H54 (cell line): ENCODE measurements at regions not wholly inside any gene's neighbourhood (a gene's known extent, or its start where the extent isn't known, plus 50 kb on each side); places are given as distances from the start of the nearest gene placed in this dataset.
A peak's percentile ranks its signal among the peaks of the same experiment; 100 is the strongest.

ENCODE experiments used
- DNase-seq: peaks from one replicate; pipeline ENCODE4 v3.0.0; 2011; ENCODE audit warnings: low spot score, mixed read lengths; ENCODE audit not compliant: insufficient read length
- FAIRE-seq: peaks from 3 replicates; lab custom pipeline; 2011; peaks lifted over from hg19 to GRCh38; lab: Jason Lieb, UNC
- POLR2A ChIP-seq: IDR thresholded peaks from 2 replicates; pipeline ENCODE4 v1.6.1; 2011; ENCODE audit warnings: low read depth, mild to moderate bottlenecking, low read length

DNA sequence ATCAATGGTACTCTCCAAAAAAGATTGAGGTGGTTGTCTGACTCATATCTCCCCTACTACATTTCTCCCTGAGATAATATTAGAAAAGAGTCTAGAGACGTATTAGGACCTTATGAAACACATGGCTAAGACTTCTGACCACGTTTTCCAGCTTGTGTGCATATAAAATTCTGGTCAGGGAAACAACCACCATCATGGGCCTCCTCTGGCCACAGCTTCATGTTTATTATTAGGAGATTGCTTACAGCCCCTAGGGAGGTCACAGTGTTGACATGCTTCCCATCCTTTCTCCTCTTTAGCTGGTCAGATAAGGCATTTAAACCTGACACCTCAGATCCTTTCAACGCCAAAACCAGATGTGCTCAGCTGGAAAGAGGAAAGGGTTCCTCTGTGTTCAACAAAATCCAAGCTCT is 620.2 kb downstream of the PLPP3 start:
- no peak for FAIRE-seq
- no peak for DNase-seq
- no peak for TF ChIP-seq POLR2A

DNA sequence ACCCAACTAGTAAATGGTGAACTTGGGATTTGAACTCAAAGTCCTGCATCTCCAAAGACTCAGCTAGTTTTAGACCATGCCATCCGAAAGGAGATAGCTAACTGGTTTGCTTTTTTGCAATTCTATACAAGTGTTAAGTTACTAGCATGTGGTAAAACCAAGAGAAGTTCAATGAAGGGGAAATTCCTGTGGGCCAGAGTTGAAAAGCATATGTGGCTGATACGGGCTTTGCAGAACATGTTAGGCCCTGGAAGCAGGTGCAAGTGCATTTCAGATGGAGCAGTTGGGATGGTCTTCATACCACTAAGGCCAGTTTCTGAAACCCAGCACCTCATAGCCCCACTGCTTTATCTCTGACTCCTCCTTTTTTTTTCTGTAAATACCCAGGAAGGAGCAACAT is 620.9 kb downstream of the PLPP3 start:
- no peak for TF ChIP-seq POLR2A
- no peak for DNase-seq
- FAIRE-seq, result no peak

DNA sequence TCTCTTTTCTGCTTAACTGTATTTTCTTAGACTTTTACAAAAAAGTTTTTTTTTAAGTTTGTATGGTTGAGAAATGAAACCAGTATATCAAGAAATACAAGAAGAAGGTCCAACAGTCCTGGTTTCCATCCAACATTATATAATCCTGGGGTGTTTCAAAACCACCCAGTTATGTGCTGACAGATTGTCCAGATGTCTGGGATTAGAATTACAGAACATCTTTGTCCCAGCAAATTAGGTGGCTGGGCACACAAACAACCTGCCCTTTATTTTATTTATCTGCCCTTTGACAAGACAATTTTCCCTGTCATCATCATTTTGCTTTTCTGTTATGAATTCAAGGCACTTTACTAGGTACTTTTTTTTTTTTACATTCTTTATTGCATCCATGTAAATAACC is 622.1 kb downstream of the PLPP3 start:
- no peak for TF ChIP-seq POLR2A
- DNase-seq, result no peak
- FAIRE-seq, result no peak

DNA sequence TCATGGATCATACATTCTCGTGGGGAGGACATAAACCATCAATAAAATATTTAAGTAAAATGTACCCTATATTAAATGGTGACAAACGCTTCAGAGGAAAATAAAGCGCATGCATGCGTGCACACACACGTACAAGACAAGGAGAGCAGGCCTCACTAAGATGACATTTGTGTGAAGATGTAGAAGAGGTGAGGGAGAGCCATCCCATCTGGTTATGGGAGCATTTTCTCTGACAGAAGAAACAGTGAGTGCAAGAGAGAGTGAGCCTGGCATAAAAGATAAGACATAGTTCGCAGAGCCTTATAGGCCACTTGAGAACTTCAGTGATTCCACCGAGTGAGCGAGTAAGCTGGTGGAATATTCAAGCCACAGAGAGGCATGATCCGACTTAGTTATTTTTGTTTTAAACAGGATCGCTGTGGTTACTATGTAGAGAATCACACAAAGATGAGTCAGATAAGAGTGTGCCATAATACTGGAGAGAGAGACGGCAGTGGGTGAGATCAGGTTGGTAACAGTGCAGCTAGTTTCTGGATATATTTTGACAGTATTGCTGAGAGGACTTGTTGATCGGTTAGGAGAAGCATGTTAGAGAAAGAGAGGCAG is 624.2 kb downstream of the PLPP3 start:
- DNase-seq (peak; percentile 37), FAIRE-seq (peak; percentile 94)
- TF ChIP-seq POLR2A, result no peak

DNA sequence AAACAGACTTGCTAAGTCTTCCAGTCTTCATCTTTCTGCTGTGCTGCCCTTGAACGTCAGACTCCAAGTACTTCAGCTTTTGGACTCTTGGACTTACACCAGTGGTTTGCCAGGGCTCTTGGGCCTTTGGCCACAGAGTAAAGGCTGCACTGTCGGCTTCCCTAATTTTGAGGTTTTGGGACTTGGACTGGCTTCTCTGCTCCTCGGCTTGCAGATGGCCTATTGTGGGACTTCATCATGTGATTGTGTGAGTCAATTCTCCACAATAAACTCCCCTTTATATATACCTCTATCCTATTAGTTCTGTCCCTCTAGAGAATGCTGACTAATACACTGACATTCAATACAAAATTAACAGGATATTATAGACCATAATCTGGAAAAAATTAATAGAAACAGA is 628.1 kb downstream of the PLPP3 start:
- DNase-seq, result no peak
- no peak for TF ChIP-seq POLR2A
- FAIRE-seq, result no peak

DNA sequence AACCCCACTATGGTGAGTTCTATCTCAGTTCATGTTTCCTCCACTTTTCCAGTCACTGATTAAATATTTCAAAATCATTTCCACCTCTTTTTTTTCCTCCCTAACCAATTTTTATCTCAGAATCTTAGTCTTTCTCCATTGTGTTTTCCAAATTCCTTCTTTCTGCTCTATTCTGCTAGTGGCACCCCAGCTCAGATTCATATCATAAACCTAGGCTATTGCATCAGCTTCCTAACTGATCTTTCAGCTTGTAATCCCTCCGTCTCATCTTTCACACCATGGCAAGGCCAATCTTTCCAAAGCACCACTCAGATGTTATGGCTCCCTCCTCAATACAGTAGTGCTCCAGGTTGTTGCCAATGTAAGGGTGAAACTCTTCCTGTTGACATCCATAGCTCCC is 631.9 kb downstream of the PLPP3 start:
- no peak for FAIRE-seq
- TF ChIP-seq POLR2A, result no peak
- no peak for DNase-seq

DNA sequence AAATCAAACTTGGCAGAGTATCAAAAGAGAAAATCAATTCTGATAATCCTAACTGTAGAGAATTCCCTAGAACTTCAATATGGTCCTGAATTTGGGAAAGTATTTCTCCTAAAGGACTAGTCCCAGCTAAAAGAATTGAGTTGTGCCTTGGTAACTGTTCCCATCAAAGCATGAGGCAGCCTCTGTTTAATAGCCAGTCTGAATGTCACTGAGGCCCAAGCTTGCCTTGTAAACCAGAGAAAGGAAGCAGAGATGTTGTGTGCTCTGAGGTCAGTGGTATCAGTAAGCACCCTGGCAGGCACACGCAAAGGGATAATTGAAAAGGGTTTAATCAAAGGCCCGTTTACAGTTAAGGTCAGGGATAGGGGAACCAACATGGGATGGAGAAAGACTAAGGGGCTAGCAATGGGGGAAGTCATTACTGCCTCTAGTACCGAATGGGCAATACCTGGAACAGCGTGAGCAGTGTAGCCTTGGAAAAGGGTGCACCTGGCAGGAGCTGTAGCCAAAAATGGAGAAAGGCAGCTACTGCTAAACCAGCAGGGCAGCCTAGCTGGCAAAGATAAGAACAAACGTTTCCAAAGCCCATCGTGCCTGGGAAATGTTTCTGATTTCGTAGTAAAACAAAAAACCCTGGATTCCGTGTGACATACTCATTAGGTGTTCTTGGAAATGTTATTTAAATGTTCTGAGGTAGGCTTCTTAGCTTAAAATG is 635.5 kb downstream of the PLPP3 start:
- no peak for TF ChIP-seq POLR2A
- DNase-seq, result no peak
- peak; percentile 11 for FAIRE-seq

DNA sequence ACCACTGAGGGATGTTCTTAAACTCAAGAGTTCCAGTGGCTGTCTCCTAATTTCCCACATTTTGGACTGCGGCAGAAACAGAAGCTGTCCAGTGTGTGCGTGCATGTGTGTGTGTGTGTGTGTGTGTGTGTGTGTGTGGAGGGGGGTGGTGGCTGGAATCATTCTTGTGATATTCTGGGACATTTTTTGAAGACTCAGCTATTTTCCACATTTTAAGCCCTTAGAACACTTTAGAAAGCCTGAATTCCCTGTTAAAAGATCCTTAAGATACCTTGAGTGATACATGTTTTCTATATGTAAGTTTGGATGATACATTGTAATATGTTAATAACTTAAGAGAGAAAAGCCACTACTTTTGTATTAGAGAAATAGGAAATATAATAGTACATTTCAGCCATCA is 636.4 kb downstream of the PLPP3 start:
- TF ChIP-seq POLR2A, result no peak
- no peak for FAIRE-seq
- DNase-seq, result no peak

DNA sequence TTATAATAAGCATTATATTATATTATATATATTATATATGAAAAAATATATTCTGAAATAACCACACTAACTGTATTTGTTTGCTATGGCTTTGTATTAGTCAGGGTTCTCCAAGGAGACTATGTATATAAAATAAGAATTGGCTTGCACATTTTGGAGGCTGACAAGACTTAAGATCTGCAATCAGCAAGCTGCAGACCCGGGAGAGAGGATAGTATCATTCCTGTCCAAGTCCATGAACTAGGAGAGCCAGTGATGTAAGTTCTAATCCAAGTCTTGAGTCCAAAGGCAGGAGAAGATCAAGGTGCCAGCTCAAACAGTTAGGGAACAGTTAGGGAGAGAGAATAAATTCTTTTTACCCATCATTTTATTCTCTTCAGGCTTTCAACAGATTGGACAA is 639.5 kb downstream of the PLPP3 start:
- DNase-seq (no peak), FAIRE-seq (no peak)
- TF ChIP-seq POLR2A, result no peak

DNA sequence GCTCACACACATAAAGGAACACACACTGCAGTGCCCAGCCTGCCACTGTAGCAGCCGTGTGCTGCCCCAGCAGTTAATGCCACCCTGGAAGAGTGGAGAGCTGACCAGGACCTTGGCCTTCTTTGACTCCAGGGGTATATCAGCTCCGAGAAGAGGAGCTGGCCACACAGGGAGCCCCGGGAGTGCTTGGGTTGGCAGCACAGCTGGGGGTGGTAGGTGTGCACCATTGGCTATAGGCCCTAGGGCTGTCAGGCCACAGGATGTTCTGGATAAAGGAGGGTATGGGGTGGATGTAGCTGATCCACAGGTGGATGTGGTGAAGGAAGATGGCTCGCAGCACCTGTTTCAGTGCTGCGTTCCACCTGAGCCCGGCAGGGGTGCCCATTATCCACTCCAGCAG is 640.5 kb downstream of the PLPP3 start:
- FAIRE-seq (no peak), DNase-seq (no peak)
- TF ChIP-seq POLR2A, result no peak

DNA sequence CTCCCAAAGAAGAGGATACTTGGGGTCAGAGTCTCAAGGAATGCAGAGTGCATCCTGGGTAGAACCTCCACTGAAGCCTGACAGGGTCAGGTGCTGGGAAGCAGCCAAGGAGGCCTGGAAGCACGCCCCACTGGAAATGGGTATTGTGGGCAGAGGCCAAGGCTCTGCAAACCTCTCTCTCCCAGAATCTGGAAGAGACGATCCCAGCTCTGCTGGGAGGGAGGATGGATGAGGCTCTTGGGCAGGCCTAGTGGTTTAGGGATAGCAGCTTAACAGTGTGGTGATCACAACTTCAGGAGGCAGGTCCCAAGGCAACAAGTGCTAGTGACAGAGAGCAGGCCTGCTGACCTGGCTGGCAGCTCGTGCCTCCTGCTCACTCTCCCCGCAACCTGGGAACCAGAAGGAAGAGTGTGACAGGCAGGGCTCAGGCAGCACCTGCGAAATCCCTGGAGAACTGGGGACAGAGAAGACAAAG is 641.0 kb downstream of the PLPP3 start:
- FAIRE-seq (no peak), DNase-seq (no peak)
- TF ChIP-seq POLR2A, result no peak

DNA sequence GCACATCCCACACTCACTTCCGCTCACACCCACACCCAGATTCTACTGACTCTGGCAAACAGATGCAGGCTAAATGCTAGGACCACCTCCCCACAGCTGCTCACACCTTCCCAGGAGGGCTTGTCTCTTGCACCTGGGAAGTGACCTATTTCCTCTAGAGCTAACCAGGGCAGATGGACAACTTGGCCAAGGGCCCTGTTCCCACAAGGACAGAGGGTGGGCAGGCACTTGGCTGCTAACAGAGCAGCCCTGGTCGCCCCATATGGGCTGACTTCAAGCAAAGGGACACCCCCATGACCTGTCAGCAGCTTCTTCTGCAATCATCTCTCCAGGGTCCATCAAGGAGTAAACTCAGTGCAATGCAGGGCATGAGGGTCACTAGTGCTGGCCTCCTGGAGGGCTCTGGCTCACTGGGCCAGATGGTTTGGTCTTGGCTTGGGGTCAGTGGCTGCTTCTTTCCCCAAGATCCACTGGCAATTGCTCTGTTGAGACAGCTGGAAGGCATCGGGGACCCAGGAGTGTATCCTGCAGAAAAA is 641.5 kb downstream of the PLPP3 start:
- DNase-seq (no peak), FAIRE-seq (no peak)
- no peak for TF ChIP-seq POLR2A

DNA sequence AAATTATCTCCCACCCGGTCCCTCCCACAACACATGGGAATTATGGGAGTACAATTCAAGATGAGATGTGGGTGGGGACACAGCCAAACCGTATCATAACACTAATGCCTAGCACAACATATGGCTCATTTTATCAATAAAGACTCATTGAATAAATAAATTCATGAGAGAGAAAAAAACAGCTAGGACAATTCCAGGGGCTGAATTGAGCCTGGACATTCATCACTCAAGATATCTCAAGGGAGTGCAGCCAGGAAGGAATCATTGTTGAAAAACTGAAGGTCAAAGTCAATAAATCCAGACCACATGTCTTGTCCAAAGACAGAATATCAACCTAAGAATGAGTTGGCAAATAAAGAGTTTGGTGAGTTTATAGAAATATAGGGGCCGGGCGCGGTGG is 644.1 kb downstream of the PLPP3 start:
- DNase-seq (no peak), FAIRE-seq (no peak)
- no peak for TF ChIP-seq POLR2A

DNA sequence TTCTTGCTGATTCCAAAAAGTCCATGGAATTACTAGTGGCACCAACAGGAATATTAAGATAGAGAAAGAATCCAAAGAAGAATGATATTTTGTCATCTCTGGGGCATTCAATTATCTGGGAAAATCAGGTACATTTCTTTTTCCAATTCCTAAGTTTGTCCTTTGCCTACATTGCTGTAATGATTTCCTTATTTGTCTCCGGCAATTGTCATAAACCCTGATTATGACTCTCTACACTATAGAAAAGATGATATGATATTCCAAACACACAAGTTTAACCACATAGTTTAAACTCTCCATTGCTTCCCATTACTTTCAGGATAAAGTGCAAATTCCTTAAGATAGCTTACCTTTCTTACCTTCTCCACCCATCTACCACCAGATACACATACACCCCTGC is 647.0 kb downstream of the PLPP3 start:
- no peak for TF ChIP-seq POLR2A
- DNase-seq (no peak), FAIRE-seq (no peak)
